ENCODE measurements at regions not wholly inside any gene's neighbourhood (a gene's known extent, or its start where the extent isn't known, plus 50 kb on each side); places are given as distances from the start of the nearest gene placed in this dataset.

DNA sequence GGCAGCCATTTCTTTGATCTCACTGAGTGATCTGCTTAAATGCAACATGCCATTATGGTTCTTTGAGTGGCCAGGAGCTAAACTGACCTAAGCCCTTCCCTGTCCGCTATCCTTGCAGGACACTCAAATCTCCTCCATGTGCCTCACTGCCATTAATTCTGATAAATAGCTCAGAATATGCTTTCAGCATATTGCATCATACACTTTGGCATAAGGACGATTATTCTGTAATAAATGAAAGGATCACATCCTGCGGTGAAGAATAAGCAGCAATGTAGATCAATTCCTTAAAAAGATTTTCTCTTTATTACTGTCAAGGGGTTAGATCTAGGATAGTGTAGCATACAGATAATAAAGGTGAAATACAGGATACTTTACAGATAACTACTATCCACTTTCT lies 231.8 kb upstream of the CTBP2 start:
- TF ChIP-seq CTCF (IDR thresholded peaks at IDR 0.05): no peak
- TF ChIP-seq POLR2A (IDR thresholded peaks at IDR 0.05): no peak
